ENCODE measurements at regions not wholly inside any gene's neighbourhood (a gene's known extent, or its start where the extent isn't known, plus 50 kb on each side); places are given as distances from the start of the nearest gene placed in this dataset.

- Histone ChIP-seq H3K9me3 (ENCODE audit: control insufficient read depth, low read length) (no peaks in the 10 kb centered on the region), H3K36me3 (ENCODE audit: control insufficient read depth, insufficient read depth, low read length) (no peaks in the 10 kb centered on the region), H3K27me3 (ENCODE audit: control insufficient read depth, insufficient read depth, low read length, poor library complexity, severe bottlenecking) (no peaks in the 10 kb centered on the region), H3K9ac (ENCODE audit: extremely low read depth, low read length, poor library complexity, severe bottlenecking) (no peak overlapping the region), H3K27ac (ENCODE audit: low read depth, low read length) (no peak overlapping the region), H3K4me1 (ENCODE audit: control insufficient read depth, insufficient read depth, low read length) (no peaks in the 10 kb centered on the region), H3K4me3 (ENCODE audit: low read length) (no peak overlapping the region)
- no peaks in the 10 kb centered on the region for H3K4me1 Mint-ChIP-seq
- no peak overlapping the region for H3K4me3 Mint-ChIP-seq
- H3K9me3 Mint-ChIP-seq = no peaks in the 10 kb centered on the region
- H3K27ac Mint-ChIP-seq = no peak overlapping the region
- no peak for TF ChIP-seq CTCF (conservative IDR thresholded peaks at IDR 0.05)
- no peaks in the 10 kb centered on the region for H3K36me3 Mint-ChIP-seq (ENCODE audit: low read depth)
- no peak for DNase-seq
- peaks cover 3% of the 10 kb centered on the region for H3K27me3 Mint-ChIP-seq (ENCODE audit: insufficient read depth)
Observed at GRCh38 chr20:54820392-54820791, 345.0 kb downstream of the DOK5 start.

- Histone ChIP-seq H3K36me3 (ENCODE audit: control insufficient read depth, insufficient read depth, low read length) (no peaks in the 10 kb centered on the region), H3K9ac (ENCODE audit: extremely low read depth, low read length, poor library complexity, severe bottlenecking) (no peak overlapping the region), H3K27ac (ENCODE audit: low read depth, low read length) (no peak overlapping the region), H3K9me3 (ENCODE audit: control insufficient read depth, low read length) (no peaks in the 10 kb centered on the region), H3K4me3 (ENCODE audit: low read length) (no peak overlapping the region), H3K27me3 (ENCODE audit: control insufficient read depth, insufficient read depth, low read length, poor library complexity, severe bottlenecking) (no peaks in the 10 kb centered on the region), H3K4me1 (ENCODE audit: control insufficient read depth, insufficient read depth, low read length) (no peaks in the 10 kb centered on the region)
- Mint-ChIP-seq H3K27me3 (ENCODE audit: insufficient read depth) (no peaks in the 10 kb centered on the region), H3K36me3 (ENCODE audit: low read depth) (no peaks in the 10 kb centered on the region), H3K4me3 (no peak overlapping the region), H3K4me1 (no peaks in the 10 kb centered on the region), H3K9me3 (no peaks in the 10 kb centered on the region), H3K27ac (no peak overlapping the region)
- TF ChIP-seq CTCF (conservative IDR thresholded peaks at IDR 0.05) = no peak
- DNase-seq = no peak
- WGBS, 2 experiments (ENCODE audit: insufficient coverage in 1 of 2, insufficient read length in 1 of 2) = 83 to 85% methylated on average over 4 to 5 of the region's 5 CpGs
Observed at GRCh38 chr20:54806462-54806861, 331.1 kb downstream of the DOK5 start.

- peaks cover 9% of the 10 kb centered on the region for H3K4me1 Mint-ChIP-seq
Observed at GRCh38 chr20:54794874-54795273, 319.5 kb downstream of the DOK5 start.

More at GRCh38 chr20:54794874-54795273, 319.5 kb downstream of the DOK5 start:
- 89 to 99% methylated on average over 11 to 13 of the region's 13 CpGs for WGBS, 2 experiments (ENCODE audit: insufficient coverage in 1 of 2, insufficient read length in 1 of 2)
- H3K4me3 ChIP-seq (ENCODE audit: low read length) = no peak overlapping the region
- no peak overlapping the region for H3K27ac ChIP-seq (ENCODE audit: low read depth, low read length)
- no peaks in the 10 kb centered on the region for H3K27me3 Mint-ChIP-seq (ENCODE audit: insufficient read depth)
- H3K9me3 ChIP-seq (ENCODE audit: control insufficient read depth, low read length) = peaks cover 10% of the 10 kb centered on the region
- peaks cover 1% of the 10 kb centered on the region for H3K9me3 Mint-ChIP-seq
- no peaks in the 10 kb centered on the region for H3K36me3 Mint-ChIP-seq (ENCODE audit: low read depth)
- no peak for DNase-seq
- H3K9ac ChIP-seq (ENCODE audit: extremely low read depth, low read length, poor library complexity, severe bottlenecking) = no peak overlapping the region
- no peaks in the 10 kb centered on the region for H3K36me3 ChIP-seq (ENCODE audit: control insufficient read depth, insufficient read depth, low read length)
- no peaks in the 10 kb centered on the region for H3K4me1 ChIP-seq (ENCODE audit: control insufficient read depth, insufficient read depth, low read length)
- TF ChIP-seq CTCF (conservative IDR thresholded peaks at IDR 0.05) = no peak
- no peak overlapping the region for H3K27ac Mint-ChIP-seq
- H3K27me3 ChIP-seq (ENCODE audit: control insufficient read depth, insufficient read depth, low read length, poor library complexity, severe bottlenecking) = no peaks in the 10 kb centered on the region
- H3K4me3 Mint-ChIP-seq = no peak overlapping the region

Measured in endodermal cell (in vitro differentiated cells).